Liver (tissue), 8 donors: ENCODE measurements at regions not wholly inside any gene's neighbourhood (a gene's known extent, or its start where the extent isn't known, plus 50 kb on each side); places are given as distances from the start of the nearest gene placed in this dataset.
"Not testable (repeated sequence)": the region's sequence is repeated elsewhere in the genome, so short reads cannot be mapped to it uniquely, and the experiment has no call there.

ENCODE experiments used
- DNase-seq: peaks from one replicate; pipeline ENCODE4 v3.0.0-alpha.2; 2017; ENCODE audit warnings: low spot score
- H3K27ac ChIP-seq, 2 donors: one replicate each; pipeline ENCODE4 v1.7.0; 2013; ENCODE audit warnings: inconsistent platforms in 2 of 2, low read length in 2 of 2, control low read depth in 1 of 2, low read depth in 1 of 2, mild to moderate bottlenecking in 1 of 2
- H3K27me3 ChIP-seq, 4 donors: one replicate each; pipeline versions ENCODE4 v1.6.1 to v1.7.0; 2013; ENCODE audit warnings: low read length in 3 of 4, inconsistent platforms in 1 of 4, mild to moderate bottlenecking in 1 of 4, moderate library complexity in 1 of 4; ENCODE audit not compliant: control insufficient read depth in 4 of 4, insufficient read depth in 4 of 4
- H3K36me3 ChIP-seq, 4 donors: one replicate each; pipeline versions ENCODE4 v1.6.1 to v1.7.0; 2013; ENCODE audit warnings: low read length in 3 of 4, mild to moderate bottlenecking in 3 of 4, low read depth in 1 of 4, moderate library complexity in 1 of 4; ENCODE audit not compliant: control insufficient read depth in 4 of 4, insufficient read depth in 3 of 4
- H3K4me1 ChIP-seq, 4 donors: one replicate each; pipeline versions ENCODE4 v1.6.1 to v1.7.0; 2013; ENCODE audit warnings: low read length in 3 of 4, mild to moderate bottlenecking in 3 of 4, moderate library complexity in 1 of 4; ENCODE audit not compliant: control insufficient read depth in 4 of 4, insufficient read depth in 4 of 4
- H3K4me3 ChIP-seq, 3 donors: one replicate each; pipeline versions ENCODE4 v1.6.1 to v1.7.0; 2013; ENCODE audit warnings: low read length in 3 of 3, control low read depth in 1 of 3, low read depth in 1 of 3, mild to moderate bottlenecking in 1 of 3
- H3K9ac ChIP-seq, 2 donors: one replicate each; pipeline ENCODE4 v1.7.0; 2013; ENCODE audit warnings: low read length in 2 of 2, mild to moderate bottlenecking in 2 of 2, moderate library complexity in 2 of 2, control low read depth in 1 of 2, low read depth in 1 of 2
- H3K9me3 ChIP-seq, 4 donors: one replicate each; pipeline versions ENCODE4 v1.6.1 to v1.7.0; 2013; ENCODE audit warnings: low read length in 3 of 4; ENCODE audit not compliant: control insufficient read depth in 4 of 4
- FOXA1 ChIP-seq: IDR thresholded peaks from 2 replicates; pipeline ENCODE4 v1.6.1; 2016; ENCODE audit warnings: antibody characterized with exemption
- FOXA2 ChIP-seq: IDR thresholded peaks from 2 replicates; pipeline ENCODE4 v1.6.1; 2016; ENCODE audit warnings: antibody characterized with exemption
- GABPA ChIP-seq, 2 donors: IDR thresholded peaks in 1 of 2; conservative IDR thresholded peaks in 1 of 2; 2 replicates each; pipeline ENCODE4 v1.6.1; 2016; ENCODE audit warnings: antibody characterized with exemption in 2 of 2, mild to moderate bottlenecking in 1 of 2, moderate library complexity in 1 of 2
- HNF4A ChIP-seq, 2 donors: conservative IDR thresholded peaks; 2 replicates each; pipeline ENCODE4 v1.6.1; 2016; ENCODE audit warnings: antibody characterized with exemption in 2 of 2, mild to moderate bottlenecking in 2 of 2
- HNF4G ChIP-seq: IDR thresholded peaks from 2 replicates; pipeline ENCODE4 v1.6.1; 2016; ENCODE audit warnings: antibody characterized with exemption
- JUND ChIP-seq, 2 donors: IDR thresholded peaks; 2 replicates each; pipeline ENCODE4 v1.6.1; 2016; ENCODE audit warnings: antibody characterized with exemption in 2 of 2
- NR2F2 ChIP-seq: IDR thresholded peaks from 2 replicates; pipeline ENCODE4 v1.6.1; 2016; ENCODE audit warnings: antibody characterized with exemption
- SP1 ChIP-seq: IDR thresholded peaks from 2 replicates; pipeline ENCODE4 v1.6.1; 2018; ENCODE audit warnings: antibody characterized with exemption, mild to moderate bottlenecking
- TAF1 ChIP-seq: conservative IDR thresholded peaks from 2 replicates; pipeline ENCODE4 v1.6.1; 2016; ENCODE audit warnings: antibody characterized with exemption, mild to moderate bottlenecking
- YY1 ChIP-seq: IDR thresholded peaks from 2 replicates; pipeline ENCODE4 v1.6.1; 2016; ENCODE audit warnings: antibody characterized with exemption, mild to moderate bottlenecking
- WGBS: extraction: QIAGEN DNeasy Blood & Tissue Kit; methylation state at CpG from one replicate; pipeline ENCODE4 v1.1.7; 2013; 5-methylcytosine and 5-hydroxymethylcytosine counted together
- TF ChIP-seq, protein P1 (sequence below): IDR thresholded peaks from 2 replicates; pipeline ENCODE4 v1.6.1; 2016; ENCODE audit warnings: antibody characterized with exemption
- TF ChIP-seq, protein P2 (sequence below): IDR thresholded peaks from 2 replicates; pipeline ENCODE4 v1.6.1; 2016; ENCODE audit warnings: antibody characterized with exemption, mild to moderate bottlenecking
- TF ChIP-seq, protein P3 (sequence below): IDR thresholded peaks from 2 replicates; pipeline ENCODE4 v1.6.1; 2016; ENCODE audit warnings: antibody characterized with exemption
- TF ChIP-seq, protein P4 (sequence below): IDR thresholded peaks from 2 replicates; pipeline ENCODE4 v1.6.1; 2016; ENCODE audit warnings: antibody characterized with exemption
- TF ChIP-seq, protein P5 (sequence below): fragments of 150-350 bp; IDR thresholded peaks from 2 replicates; pipeline ENCODE4 v1.5.1; 2017; ENCODE audit warnings: improper control_type of control experiment, low read depth, low read length; ENCODE audit not compliant: missing input control
- donor health status: healthy.
- donor health status: healthy.
- donor health status: healthy.
- donor health status: healthy.
- donor health status: healthy.

DNA sequence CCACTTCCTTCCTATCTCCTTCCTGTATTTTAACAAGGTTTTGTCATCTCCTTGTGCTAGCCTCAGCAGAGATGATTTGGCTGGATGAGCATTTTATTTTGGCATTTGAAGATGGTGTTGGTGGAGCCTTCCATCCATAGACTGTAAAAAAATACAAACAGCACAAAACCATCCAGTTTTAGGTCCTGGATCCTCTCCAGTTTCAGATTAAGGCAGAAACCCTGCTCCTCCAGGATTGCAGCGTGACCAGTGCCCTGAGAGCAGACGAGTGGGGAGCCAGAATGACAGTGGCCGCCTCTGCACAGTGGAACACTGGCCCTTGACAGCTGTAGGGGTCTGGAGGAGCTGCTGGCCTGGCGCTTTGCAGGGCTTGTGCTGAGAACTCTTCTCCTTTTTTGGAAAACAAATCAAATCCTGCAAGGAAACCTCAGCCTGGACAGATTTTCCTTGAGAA is 72.2 kb upstream of the GADD45A start:
- Histone ChIP-seq H3K27ac (no peak overlapping the region), H3K4me1 (no peaks in the 10 kb centered on the region), H3K36me3 (no peaks in the 10 kb centered on the region), H3K9me3 (no peaks in the 10 kb centered on the region), H3K9ac (no peak overlapping the region), H3K27me3 (no peaks in the 10 kb centered on the region), H3K4me3 (no peak overlapping the region)
- 84% methylated on average over 4 of the region's 4 CpGs for WGBS
- TF ChIP-seq, protein P1, sequence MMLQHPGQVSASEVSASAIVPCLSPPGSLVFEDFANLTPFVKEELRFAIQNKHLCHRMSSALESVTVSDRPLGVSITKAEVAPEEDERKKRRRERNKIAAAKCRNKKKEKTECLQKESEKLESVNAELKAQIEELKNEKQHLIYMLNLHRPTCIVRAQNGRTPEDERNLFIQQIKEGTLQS = no peak
- TF ChIP-seq HNF4G = no peak
- TF ChIP-seq, protein P2, sequence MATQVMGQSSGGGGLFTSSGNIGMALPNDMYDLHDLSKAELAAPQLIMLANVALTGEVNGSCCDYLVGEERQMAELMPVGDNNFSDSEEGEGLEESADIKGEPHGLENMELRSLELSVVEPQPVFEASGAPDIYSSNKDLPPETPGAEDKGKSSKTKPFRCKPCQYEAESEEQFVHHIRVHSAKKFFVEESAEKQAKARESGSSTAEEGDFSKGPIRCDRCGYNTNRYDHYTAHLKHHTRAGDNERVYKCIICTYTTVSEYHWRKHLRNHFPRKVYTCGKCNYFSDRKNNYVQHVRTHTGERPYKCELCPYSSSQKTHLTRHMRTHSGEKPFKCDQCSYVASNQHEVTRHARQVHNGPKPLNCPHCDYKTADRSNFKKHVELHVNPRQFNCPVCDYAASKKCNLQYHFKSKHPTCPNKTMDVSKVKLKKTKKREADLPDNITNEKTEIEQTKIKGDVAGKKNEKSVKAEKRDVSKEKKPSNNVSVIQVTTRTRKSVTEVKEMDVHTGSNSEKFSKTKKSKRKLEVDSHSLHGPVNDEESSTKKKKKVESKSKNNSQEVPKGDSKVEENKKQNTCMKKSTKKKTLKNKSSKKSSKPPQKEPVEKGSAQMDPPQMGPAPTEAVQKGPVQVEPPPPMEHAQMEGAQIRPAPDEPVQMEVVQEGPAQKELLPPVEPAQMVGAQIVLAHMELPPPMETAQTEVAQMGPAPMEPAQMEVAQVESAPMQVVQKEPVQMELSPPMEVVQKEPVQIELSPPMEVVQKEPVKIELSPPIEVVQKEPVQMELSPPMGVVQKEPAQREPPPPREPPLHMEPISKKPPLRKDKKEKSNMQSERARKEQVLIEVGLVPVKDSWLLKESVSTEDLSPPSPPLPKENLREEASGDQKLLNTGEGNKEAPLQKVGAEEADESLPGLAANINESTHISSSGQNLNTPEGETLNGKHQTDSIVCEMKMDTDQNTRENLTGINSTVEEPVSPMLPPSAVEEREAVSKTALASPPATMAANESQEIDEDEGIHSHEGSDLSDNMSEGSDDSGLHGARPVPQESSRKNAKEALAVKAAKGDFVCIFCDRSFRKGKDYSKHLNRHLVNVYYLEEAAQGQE = no peak
- TF ChIP-seq FOXA2 = no peak
- no peak for TF ChIP-seq FOXA1
- no peak for TF ChIP-seq SP1
- TF ChIP-seq GABPA (IDR thresholded peaks at IDR 0.05 in 1 of 2, conservative IDR thresholded peaks at IDR 0.05 in 1 of 2) = no peak
- TF ChIP-seq, protein P3, sequence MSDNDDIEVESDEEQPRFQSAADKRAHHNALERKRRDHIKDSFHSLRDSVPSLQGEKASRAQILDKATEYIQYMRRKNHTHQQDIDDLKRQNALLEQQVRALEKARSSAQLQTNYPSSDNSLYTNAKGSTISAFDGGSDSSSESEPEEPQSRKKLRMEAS = no peak
- no peak for TF ChIP-seq NR2F2
- TF ChIP-seq, protein P4, sequence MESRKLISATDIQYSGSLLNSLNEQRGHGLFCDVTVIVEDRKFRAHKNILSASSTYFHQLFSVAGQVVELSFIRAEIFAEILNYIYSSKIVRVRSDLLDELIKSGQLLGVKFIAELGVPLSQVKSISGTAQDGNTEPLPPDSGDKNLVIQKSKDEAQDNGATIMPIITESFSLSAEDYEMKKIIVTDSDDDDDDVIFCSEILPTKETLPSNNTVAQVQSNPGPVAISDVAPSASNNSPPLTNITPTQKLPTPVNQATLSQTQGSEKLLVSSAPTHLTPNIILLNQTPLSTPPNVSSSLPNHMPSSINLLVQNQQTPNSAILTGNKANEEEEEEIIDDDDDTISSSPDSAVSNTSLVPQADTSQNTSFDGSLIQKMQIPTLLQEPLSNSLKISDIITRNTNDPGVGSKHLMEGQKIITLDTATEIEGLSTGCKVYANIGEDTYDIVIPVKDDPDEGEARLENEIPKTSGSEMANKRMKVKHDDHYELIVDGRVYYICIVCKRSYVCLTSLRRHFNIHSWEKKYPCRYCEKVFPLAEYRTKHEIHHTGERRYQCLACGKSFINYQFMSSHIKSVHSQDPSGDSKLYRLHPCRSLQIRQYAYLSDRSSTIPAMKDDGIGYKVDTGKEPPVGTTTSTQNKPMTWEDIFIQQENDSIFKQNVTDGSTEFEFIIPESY = no peak
- no peak for TF ChIP-seq TAF1
- no peak for TF ChIP-seq YY1
- DNase-seq = no peak

DNA sequence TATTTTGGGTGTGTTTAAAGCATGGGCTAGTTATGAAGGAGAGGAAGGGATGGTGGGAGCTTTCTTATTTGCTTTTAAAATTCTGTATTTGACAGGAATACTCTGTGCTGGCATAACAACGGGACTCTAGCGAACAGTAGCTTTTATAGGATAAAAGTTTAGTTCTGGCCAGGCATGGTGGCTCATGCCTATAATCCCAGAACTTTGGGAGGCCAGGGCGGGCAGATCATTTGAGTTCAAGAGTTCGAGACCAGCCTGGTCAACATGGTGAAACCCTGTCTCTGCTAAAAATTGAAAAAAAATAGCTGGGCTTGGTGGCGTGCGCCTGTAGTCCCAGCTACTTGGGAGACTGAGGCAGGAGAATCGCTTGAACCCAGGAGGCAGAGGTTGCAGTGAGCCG is 71.5 kb upstream of the GADD45A start:
- WGBS = 97% methylated on average over 8 of the region's 8 CpGs
- H3K4me3 ChIP-seq, H3K36me3 ChIP-seq, H3K4me1 ChIP-seq, H3K9me3 ChIP-seq, DNase-seq, H3K9ac ChIP-seq, H3K27me3 ChIP-seq, H3K27ac ChIP-seq: not testable (repeated sequence)

DNA sequence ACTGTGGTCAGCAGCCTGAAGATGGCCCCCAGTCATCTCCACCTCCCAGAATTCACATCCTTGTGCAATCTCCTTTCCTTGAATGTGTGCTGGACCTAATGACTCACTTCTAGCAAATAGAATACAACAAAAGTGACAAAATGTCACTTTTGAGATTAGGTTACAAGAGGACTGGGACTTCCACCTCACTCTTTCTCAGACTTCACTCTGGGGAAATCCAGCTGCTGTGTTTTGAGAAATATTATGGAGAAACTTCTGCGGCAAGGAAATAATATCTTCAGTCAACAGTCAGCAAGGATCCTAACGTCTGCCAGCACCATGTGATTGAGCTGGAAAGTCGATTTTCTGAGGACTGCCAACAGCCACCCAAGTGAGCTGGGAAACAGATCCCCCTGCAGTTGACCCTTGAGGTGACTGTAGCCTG is 70.5 kb upstream of the GADD45A start:
- Histone ChIP-seq H3K9ac (no peak overlapping the region), H3K27me3 (no peaks in the 10 kb centered on the region), H3K9me3 (no peaks in the 10 kb centered on the region), H3K36me3 (no peaks in the 10 kb centered on the region), H3K4me3 (no peak overlapping the region), H3K27ac (no peak overlapping the region), H3K4me1 (peaks cover 0 to 3% (median 0%) of the 10 kb centered on the region in 4 donors)
- no peak for DNase-seq
- 74% methylated on average over 3 of the region's 3 CpGs for WGBS
- TF ChIP-seq NR2F2 (no peak), GABPA (IDR thresholded peaks at IDR 0.05 in 1 of 2, conservative IDR thresholded peaks at IDR 0.05 in 1 of 2) (no peak), YY1 (no peak), FOXA2 (no peak), SP1 (no peak), FOXA1 (no peak), HNF4A (conservative IDR thresholded peaks at IDR 0.05) (no peak), JUND (IDR thresholded peaks at IDR 0.05) (no peak)
- TF ChIP-seq, protein P3 = no peak
- TF ChIP-seq, protein P1 = no peak
- TF ChIP-seq, protein P2 = no peak
- TF ChIP-seq, protein P5, sequence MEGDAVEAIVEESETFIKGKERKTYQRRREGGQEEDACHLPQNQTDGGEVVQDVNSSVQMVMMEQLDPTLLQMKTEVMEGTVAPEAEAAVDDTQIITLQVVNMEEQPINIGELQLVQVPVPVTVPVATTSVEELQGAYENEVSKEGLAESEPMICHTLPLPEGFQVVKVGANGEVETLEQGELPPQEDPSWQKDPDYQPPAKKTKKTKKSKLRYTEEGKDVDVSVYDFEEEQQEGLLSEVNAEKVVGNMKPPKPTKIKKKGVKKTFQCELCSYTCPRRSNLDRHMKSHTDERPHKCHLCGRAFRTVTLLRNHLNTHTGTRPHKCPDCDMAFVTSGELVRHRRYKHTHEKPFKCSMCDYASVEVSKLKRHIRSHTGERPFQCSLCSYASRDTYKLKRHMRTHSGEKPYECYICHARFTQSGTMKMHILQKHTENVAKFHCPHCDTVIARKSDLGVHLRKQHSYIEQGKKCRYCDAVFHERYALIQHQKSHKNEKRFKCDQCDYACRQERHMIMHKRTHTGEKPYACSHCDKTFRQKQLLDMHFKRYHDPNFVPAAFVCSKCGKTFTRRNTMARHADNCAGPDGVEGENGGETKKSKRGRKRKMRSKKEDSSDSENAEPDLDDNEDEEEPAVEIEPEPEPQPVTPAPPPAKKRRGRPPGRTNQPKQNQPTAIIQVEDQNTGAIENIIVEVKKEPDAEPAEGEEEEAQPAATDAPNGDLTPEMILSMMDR = no peak
